HG03342 (cell line): ENCODE measurements at regions not wholly inside any gene's neighbourhood (a gene's known extent, or its start where the extent isn't known, plus 50 kb on each side); places are given as distances from the start of the nearest gene placed in this dataset.

ENCODE experiments used
- ATAC-seq: cut with Tn5 transposase; IDR thresholded peaks from one replicate; pipeline ENCODE4 v1.9.1; 2021; ENCODE audit warnings: mild to moderate bottlenecking, moderate library complexity; ENCODE audit not compliant: unreplicated experiment

GRCh38 chr6:21844120-21844917, 250.8 kb downstream of the SOX4 start:
- ATAC-seq: no peak

- no peak for ATAC-seq
These were observed 251.5 kb downstream of the SOX4 start for GRCh38 chr6:21845018-21845417.

GRCh38 chr6:21845439-21846140, 252.0 kb downstream of the SOX4 start:
- ATAC-seq: no peak

- no peak for ATAC-seq
These were observed 253.2 kb downstream of the SOX4 start for GRCh38 chr6:21846541-21847451.

- ATAC-seq: no peak
These were observed 254.3 kb downstream of the SOX4 start for GRCh38 chr6:21847711-21848480.

GRCh38 chr6:21850691-21851090, 257.1 kb downstream of the SOX4 start:
- no peak for ATAC-seq

GRCh38 chr6:21855811-21856455, 262.4 kb downstream of the SOX4 start:
- ATAC-seq: no peak

- ATAC-seq: no peak
These were observed 262.9 kb downstream of the SOX4 start for GRCh38 chr6:21856456-21856825.

GRCh38 chr6:21856844-21857243, 263.3 kb downstream of the SOX4 start:
- ATAC-seq: no peak

GRCh38 chr6:21858076-21858475, 264.5 kb downstream of the SOX4 start:
- no peak for ATAC-seq

GRCh38 chr6:21859193-21859735, 265.7 kb downstream of the SOX4 start:
- ATAC-seq: no peak

GRCh38 chr6:21861942-21862341, 268.4 kb downstream of the SOX4 start:
- no peak for ATAC-seq

GRCh38 chr6:21864206-21864605, 270.7 kb downstream of the SOX4 start:
- no peak for ATAC-seq

GRCh38 chr6:21868226-21868625, 274.7 kb downstream of the SOX4 start:
- ATAC-seq: no peak

GRCh38 chr6:21869085-21869771, 275.7 kb downstream of the SOX4 start:
- no peak for ATAC-seq

- no peak for ATAC-seq
These were observed 276.7 kb downstream of the SOX4 start for GRCh38 chr6:21870076-21870730.

- no peak for ATAC-seq
These were observed 278.3 kb downstream of the SOX4 start for GRCh38 chr6:21871831-21872230.

- no peak for ATAC-seq
These were observed 279.2 kb downstream of the SOX4 start for GRCh38 chr6:21872749-21873148.

GRCh38 chr6:21873562-21873961, 280.0 kb downstream of the SOX4 start:
- ATAC-seq: no peak
